SK-N-SH (cell line): ENCODE measurements at regions not wholly inside any gene's neighbourhood (a gene's known extent, or its start where the extent isn't known, plus 50 kb on each side); places are given as distances from the start of the nearest gene placed in this dataset.

Experiments used
- GABPA ChIP-seq: IDR thresholded peaks from 2 replicates; pipeline ENCODE4 v1.4.0; 2012; ENCODE audit warnings: low read depth, mild to moderate bottlenecking
- JUND ChIP-seq: IDR thresholded peaks from 2 replicates; pipeline ENCODE4 v1.4.0; 2012
- POLR2AphosphoS5 ChIP-seq: IDR thresholded peaks from 2 replicates; pipeline ENCODE4 v1.6.1; 2012; ENCODE audit warnings: low read depth, low read length
- RAD21 ChIP-seq: IDR thresholded peaks from 2 replicates; pipeline ENCODE4 v1.6.1; 2012; ENCODE audit warnings: mild to moderate bottlenecking, low read length
- RFX5 ChIP-seq: IDR thresholded peaks from 2 replicates; pipeline ENCODE4 v1.6.1; 2012; ENCODE audit warnings: mild to moderate bottlenecking, improper control_type of control experiment, low read length
- TAF1 ChIP-seq: IDR thresholded peaks from 2 replicates; pipeline ENCODE4 v1.6.1; 2012; ENCODE audit warnings: low read depth, mild to moderate bottlenecking, low read length, moderate library complexity, borderline replicate concordance
- YY1 ChIP-seq: IDR thresholded peaks from 2 replicates; pipeline ENCODE4 v1.4.0; 2012; ENCODE audit warnings: low read depth, mild to moderate bottlenecking
- TF ChIP-seq, protein P1 (sequence below): fragments of 200-600 bp; sonication (generic); IDR thresholded peaks from 2 replicates; pipeline ENCODE4 v1.6.1; 2017; ENCODE audit warnings: antibody characterized with exemption, mild to moderate bottlenecking, moderate library complexity
- TF ChIP-seq, protein P2 (sequence below): IDR thresholded peaks from 2 replicates; pipeline ENCODE4; 2012
- TF ChIP-seq, protein P3 (sequence below): IDR thresholded peaks from 2 replicates; pipeline ENCODE4 v1.4.0; 2012; ENCODE audit warnings: low read depth, borderline replicate concordance

DNA sequence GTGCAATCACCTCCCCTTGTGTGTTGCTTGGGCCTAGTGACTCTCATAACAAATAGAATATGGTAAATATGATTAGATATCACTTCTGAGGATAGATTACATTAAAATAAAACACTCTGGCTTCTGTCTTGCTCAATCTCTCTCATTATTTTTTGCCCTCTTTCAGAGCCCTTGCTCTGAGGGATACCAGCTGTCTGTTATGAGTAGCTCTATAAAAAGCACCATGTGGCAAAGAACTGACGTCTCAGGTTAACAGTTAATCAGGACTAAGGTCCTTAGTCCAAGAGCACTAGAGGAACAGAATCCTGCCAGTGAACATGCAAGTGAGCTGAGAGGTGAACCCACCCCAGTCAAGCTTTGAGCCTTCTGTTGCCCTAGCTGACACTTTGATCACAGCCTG lies 402.2 kb upstream of the HTR1E start:
- TF ChIP-seq, protein P1, sequence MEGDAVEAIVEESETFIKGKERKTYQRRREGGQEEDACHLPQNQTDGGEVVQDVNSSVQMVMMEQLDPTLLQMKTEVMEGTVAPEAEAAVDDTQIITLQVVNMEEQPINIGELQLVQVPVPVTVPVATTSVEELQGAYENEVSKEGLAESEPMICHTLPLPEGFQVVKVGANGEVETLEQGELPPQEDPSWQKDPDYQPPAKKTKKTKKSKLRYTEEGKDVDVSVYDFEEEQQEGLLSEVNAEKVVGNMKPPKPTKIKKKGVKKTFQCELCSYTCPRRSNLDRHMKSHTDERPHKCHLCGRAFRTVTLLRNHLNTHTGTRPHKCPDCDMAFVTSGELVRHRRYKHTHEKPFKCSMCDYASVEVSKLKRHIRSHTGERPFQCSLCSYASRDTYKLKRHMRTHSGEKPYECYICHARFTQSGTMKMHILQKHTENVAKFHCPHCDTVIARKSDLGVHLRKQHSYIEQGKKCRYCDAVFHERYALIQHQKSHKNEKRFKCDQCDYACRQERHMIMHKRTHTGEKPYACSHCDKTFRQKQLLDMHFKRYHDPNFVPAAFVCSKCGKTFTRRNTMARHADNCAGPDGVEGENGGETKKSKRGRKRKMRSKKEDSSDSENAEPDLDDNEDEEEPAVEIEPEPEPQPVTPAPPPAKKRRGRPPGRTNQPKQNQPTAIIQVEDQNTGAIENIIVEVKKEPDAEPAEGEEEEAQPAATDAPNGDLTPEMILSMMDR = no peak
- TF ChIP-seq, protein P2, sequence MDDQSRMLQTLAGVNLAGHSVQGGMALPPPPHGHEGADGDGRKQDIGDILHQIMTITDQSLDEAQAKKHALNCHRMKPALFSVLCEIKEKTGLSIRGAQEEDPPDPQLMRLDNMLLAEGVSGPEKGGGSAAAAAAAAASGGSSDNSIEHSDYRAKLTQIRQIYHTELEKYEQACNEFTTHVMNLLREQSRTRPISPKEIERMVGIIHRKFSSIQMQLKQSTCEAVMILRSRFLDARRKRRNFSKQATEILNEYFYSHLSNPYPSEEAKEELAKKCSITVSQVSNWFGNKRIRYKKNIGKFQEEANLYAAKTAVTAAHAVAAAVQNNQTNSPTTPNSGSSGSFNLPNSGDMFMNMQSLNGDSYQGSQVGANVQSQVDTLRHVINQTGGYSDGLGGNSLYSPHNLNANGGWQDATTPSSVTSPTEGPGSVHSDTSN = no peak
- no peak for TF ChIP-seq POLR2AphosphoS5
- TF ChIP-seq GABPA = no peak
- TF ChIP-seq RFX5 = no peak
- TF ChIP-seq YY1 = no peak
- TF ChIP-seq TAF1 = no peak
- TF ChIP-seq, protein P3, sequence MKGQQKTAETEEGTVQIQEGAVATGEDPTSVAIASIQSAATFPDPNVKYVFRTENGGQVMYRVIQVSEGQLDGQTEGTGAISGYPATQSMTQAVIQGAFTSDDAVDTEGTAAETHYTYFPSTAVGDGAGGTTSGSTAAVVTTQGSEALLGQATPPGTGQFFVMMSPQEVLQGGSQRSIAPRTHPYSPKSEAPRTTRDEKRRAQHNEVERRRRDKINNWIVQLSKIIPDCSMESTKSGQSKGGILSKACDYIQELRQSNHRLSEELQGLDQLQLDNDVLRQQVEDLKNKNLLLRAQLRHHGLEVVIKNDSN = no peak
- TF ChIP-seq JUND = no peak
- no peak for TF ChIP-seq RAD21
